Choroid plexus epithelial cell (primary cell): ENCODE measurements at regions not wholly inside any gene's neighbourhood (a gene's known extent, or its start where the extent isn't known, plus 50 kb on each side); places are given as distances from the start of the nearest gene placed in this dataset.

Source experiments
- DNase-seq: peaks from one replicate; pipeline ENCODE4 v3.0.0-alpha.2; 2010; ENCODE audit warnings: low read depth
- H3K4me3 ChIP-seq: 2 replicates; pipeline ENCODE4 v1.5.1; 2011; ENCODE audit warnings: low read depth, mild to moderate bottlenecking, control low read depth, low read length, moderate library complexity
- TF ChIP-seq, protein P1 (sequence below): conservative IDR thresholded peaks from 2 replicates; pipeline ENCODE4 v1.5.1; 2011; ENCODE audit warnings: low read depth, mild to moderate bottlenecking, control low read depth, inconsistent platforms, low read length, moderate library complexity

DNA sequence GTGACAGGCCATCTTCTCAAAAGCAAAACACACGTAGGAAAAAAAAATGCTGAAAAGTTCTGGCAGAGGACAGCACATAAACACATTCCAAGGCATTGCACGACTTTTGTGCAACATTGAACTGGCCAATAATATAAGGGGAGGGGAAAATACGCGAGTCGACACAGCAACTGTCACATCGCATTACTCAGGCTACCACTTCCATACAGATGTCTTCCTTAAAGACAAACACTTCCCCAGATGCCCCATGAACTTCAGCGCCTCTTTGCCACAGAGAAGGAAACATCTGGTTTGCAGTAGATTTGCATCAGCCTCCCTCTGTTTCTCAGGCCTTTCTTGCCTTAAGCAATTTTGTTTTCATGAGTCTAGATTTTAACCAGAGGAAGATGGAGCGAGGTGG lies 144.4 kb upstream of the IGF1R start:
- peak; percentile 30 for DNase-seq
- no peak overlapping the region for H3K4me3 ChIP-seq

DNA sequence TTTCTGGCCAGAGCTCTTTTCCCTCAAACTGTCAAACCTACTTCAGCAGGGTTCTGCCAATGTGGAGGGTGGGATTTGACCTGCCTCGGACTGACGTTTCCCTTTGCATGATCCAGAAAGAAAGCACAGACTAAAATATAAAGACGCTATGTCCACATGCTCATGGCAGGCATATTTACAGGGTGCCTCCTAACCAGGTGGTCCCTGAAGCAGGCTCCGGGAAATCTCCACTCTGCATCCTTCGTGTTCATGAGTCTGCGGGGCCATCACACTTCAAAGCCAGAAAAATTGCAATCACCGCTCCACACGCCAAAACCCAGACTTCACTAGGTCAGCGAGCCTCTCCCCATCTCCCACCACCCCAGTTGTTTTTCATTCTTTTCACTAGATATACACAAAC lies 143.3 kb upstream of the IGF1R start:
- no peak overlapping the region for H3K4me3 ChIP-seq
- no peak for DNase-seq
- TF ChIP-seq, protein P1, sequence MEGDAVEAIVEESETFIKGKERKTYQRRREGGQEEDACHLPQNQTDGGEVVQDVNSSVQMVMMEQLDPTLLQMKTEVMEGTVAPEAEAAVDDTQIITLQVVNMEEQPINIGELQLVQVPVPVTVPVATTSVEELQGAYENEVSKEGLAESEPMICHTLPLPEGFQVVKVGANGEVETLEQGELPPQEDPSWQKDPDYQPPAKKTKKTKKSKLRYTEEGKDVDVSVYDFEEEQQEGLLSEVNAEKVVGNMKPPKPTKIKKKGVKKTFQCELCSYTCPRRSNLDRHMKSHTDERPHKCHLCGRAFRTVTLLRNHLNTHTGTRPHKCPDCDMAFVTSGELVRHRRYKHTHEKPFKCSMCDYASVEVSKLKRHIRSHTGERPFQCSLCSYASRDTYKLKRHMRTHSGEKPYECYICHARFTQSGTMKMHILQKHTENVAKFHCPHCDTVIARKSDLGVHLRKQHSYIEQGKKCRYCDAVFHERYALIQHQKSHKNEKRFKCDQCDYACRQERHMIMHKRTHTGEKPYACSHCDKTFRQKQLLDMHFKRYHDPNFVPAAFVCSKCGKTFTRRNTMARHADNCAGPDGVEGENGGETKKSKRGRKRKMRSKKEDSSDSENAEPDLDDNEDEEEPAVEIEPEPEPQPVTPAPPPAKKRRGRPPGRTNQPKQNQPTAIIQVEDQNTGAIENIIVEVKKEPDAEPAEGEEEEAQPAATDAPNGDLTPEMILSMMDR, result no peak

More for the DNA sequence above, 144.4 kb upstream of the IGF1R start:
- TF ChIP-seq, protein P1, result no peak

DNA sequence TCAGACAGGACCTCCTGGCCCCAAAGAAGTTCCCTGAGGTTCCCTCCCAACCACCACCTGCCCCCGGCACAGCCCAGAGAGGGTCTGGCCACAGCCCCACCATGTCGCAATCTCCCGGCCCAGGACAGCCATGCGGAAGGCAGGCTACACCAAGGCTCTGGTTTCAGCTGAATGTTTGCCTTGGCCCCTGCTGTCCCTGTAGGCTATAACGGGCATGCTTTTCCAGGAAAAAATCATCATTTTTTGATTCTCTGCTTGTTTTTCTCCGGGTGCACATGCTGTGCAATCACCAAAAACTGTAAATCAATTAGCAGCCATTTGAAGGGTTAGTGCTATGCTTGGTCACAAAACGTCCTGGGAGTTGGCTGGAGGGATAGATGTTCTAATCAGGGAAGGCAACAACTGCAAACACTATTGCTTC lies 142.7 kb upstream of the IGF1R start:
- DNase-seq, result no peak
- H3K4me3 ChIP-seq, result no peak overlapping the region
- TF ChIP-seq, protein P1, result no peak

DNA sequence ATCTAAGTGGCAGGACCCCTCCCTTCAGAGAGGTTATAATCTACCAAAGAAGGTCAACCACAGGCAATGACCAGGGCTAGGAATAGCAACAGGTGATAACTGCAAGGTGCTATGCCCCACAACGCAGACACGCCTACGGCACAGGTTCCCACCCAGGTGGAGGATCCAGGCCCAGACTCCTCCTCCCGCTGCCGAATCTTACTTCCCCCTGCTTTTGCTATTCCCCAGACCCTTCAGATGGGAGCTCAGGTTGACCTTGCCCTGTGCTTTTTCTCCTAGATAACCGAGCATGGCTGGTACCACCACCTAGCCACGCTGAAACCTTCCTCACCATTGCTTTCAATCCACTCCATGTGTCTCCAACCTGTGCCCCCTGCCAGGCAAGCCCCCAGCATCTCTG lies 142.2 kb upstream of the IGF1R start:
- no peak overlapping the region for H3K4me3 ChIP-seq
- DNase-seq, result no peak
- TF ChIP-seq, protein P1, result no peak

DNA sequence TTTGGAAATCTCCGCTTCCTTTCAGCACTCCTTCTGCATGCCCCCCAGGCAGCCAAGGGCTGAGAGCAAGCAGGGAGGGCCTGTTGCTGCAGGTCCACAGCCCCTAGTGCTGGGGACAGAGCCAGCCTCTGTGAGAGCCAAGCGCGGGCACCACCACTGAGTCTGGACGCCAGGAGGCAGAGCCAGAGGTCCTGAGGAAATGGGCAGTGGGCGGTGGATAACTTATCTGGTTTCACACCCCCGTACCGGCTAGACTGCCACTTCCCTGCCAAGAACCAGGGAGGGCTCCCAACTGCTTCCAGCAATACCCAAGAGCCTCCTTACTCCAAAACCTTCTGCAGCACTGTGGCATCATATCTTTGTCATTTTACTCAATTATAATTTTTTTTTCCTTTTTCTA lies 141.6 kb upstream of the IGF1R start:
- no peak overlapping the region for H3K4me3 ChIP-seq
- no peak for DNase-seq
- TF ChIP-seq, protein P1, result no peak

DNA sequence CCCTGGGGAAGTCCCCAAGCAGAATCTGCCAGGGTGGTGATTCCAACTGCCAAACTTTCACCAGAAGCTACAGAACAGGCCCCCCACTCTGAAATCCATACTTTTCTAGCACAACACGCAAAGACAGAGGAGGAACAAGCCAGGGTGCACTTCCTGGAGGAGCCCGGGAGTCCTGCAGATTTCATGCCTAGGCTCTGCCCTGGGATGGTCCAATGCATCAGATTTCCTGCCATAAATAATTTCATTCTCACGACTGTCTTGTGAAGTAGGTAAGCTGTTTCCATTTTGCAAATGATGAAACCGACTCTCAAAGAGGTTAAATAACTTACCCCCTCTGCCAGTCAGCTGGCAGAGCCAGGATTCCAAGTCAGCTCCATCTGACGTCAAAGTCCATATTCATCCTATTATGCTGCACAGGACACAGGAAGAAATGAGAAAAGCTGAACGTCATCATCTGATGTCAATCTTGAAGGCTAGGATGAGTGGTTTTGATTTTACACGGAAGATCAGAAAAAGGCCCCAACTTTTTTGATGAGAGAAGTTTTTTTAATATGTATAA lies 134.8 kb upstream of the IGF1R start:
- H3K4me3 ChIP-seq, result no peak overlapping the region
- TF ChIP-seq, protein P1, result no peak
- no peak for DNase-seq

DNA sequence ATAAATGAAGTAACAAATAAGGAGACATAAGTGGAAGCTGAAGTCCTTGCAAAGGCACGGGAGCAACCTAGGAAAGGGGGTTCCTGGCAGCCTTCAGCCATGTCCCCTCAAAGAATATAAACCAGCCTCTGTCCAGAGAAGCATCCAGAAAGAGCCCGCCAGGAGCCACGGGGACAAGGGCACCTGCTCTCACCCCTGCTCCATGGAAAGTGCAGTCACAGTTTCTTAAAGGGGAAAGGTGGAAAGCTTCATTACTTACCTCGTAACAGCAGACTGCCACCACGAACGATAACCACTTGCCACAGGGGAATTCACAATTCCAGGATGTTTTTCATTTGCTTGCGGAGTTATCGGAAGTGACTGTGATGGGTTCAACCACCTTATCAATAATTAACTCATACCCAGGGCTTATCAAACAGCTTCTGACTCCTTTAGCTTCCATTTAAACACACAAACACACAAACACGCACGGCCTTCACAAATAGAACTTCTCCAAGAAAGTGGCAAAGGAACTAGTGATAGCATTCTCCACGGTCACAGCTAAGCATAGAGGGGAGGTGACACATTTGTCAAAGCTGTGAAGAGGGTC lies 134.2 kb upstream of the IGF1R start:
- TF ChIP-seq, protein P1, result no peak
- no peak overlapping the region for H3K4me3 ChIP-seq

More for the DNA sequence above, 134.2 kb upstream of the IGF1R start:
- DNase-seq, result no peak
